ENCODE measurements at regions not wholly inside any gene's neighbourhood (a gene's known extent, or its start where the extent isn't known, plus 50 kb on each side); places are given as distances from the start of the nearest gene placed in this dataset.

- TF ChIP-seq, protein P1, sequence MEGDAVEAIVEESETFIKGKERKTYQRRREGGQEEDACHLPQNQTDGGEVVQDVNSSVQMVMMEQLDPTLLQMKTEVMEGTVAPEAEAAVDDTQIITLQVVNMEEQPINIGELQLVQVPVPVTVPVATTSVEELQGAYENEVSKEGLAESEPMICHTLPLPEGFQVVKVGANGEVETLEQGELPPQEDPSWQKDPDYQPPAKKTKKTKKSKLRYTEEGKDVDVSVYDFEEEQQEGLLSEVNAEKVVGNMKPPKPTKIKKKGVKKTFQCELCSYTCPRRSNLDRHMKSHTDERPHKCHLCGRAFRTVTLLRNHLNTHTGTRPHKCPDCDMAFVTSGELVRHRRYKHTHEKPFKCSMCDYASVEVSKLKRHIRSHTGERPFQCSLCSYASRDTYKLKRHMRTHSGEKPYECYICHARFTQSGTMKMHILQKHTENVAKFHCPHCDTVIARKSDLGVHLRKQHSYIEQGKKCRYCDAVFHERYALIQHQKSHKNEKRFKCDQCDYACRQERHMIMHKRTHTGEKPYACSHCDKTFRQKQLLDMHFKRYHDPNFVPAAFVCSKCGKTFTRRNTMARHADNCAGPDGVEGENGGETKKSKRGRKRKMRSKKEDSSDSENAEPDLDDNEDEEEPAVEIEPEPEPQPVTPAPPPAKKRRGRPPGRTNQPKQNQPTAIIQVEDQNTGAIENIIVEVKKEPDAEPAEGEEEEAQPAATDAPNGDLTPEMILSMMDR (conservative IDR thresholded peaks at IDR 0.05; ENCODE audit: low read depth, low read length): no peak
- TF ChIP-seq RCOR1 (IDR thresholded peaks at IDR 0.05; ENCODE audit: insufficient replicate concordance, low read length) (no peak), MAZ (IDR thresholded peaks at IDR 0.05; ENCODE audit: borderline replicate concordance, low read depth, low read length) (no peak), POLR2A (IDR thresholded peaks at IDR 0.05; ENCODE audit: low read depth, low read length) (no peak), FOS (IDR thresholded peaks at IDR 0.05; ENCODE audit: low read depth, low read length) (no peak), MXI1 (IDR thresholded peaks at IDR 0.05; ENCODE audit: borderline replicate concordance, low read depth, low read length) (no peak), CEBPB (IDR thresholded peaks at IDR 0.05; ENCODE audit: low read depth, low read length) (no peak), SMC3 (IDR thresholded peaks at IDR 0.05; ENCODE audit: low read depth, low read length) (no peak), RFX5 (IDR thresholded peaks at IDR 0.05; ENCODE audit: low read depth, low read length) (no peak), BHLHE40 (IDR thresholded peaks at IDR 0.05; ENCODE audit: low read depth, low read length) (no peak), RAD21 (IDR thresholded peaks at IDR 0.05; ENCODE audit: low read length) (no peak)
- TF ChIP-seq, protein P2, sequence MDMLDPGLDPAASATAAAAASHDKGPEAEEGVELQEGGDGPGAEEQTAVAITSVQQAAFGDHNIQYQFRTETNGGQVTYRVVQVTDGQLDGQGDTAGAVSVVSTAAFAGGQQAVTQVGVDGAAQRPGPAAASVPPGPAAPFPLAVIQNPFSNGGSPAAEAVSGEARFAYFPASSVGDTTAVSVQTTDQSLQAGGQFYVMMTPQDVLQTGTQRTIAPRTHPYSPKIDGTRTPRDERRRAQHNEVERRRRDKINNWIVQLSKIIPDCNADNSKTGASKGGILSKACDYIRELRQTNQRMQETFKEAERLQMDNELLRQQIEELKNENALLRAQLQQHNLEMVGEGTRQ (IDR thresholded peaks at IDR 0.05; ENCODE audit: low read depth, low read length): no peak
These were observed 84.4 kb upstream of the ACTRT2 start for GRCh38 chr1:2936559-2937515.

Measured in IMR-90 (cell line).